ENCODE measurements at regions not wholly inside any gene's neighbourhood (a gene's known extent, or its start where the extent isn't known, plus 50 kb on each side); places are given as distances from the start of the nearest gene placed in this dataset.

GRCh38 chr10:50936335-50936734, 50.9 kb upstream of the A1CF start:
- H3K27ac ChIP-seq (ENCODE audit: low read length), result no peak overlapping the region
- no peaks in the 10 kb centered on the region for H4K20me1 ChIP-seq (ENCODE audit: insufficient read depth, low read length)
- no peaks in the 10 kb centered on the region for H3K9me3 ChIP-seq (replicated peaks; ENCODE audit: insufficient read depth, low read length)
- H3K4me1 ChIP-seq (ENCODE audit: low read length), result no peaks in the 10 kb centered on the region
- H2AFZ ChIP-seq (ENCODE audit: low read length), result no peak overlapping the region
- H3K36me3 ChIP-seq (replicated peaks; ENCODE audit: insufficient read depth, low read length), result no peaks in the 10 kb centered on the region
- H3K4me2 ChIP-seq (ENCODE audit: low read depth, low read length), result no peak overlapping the region
- TF ChIP-seq, protein P1, sequence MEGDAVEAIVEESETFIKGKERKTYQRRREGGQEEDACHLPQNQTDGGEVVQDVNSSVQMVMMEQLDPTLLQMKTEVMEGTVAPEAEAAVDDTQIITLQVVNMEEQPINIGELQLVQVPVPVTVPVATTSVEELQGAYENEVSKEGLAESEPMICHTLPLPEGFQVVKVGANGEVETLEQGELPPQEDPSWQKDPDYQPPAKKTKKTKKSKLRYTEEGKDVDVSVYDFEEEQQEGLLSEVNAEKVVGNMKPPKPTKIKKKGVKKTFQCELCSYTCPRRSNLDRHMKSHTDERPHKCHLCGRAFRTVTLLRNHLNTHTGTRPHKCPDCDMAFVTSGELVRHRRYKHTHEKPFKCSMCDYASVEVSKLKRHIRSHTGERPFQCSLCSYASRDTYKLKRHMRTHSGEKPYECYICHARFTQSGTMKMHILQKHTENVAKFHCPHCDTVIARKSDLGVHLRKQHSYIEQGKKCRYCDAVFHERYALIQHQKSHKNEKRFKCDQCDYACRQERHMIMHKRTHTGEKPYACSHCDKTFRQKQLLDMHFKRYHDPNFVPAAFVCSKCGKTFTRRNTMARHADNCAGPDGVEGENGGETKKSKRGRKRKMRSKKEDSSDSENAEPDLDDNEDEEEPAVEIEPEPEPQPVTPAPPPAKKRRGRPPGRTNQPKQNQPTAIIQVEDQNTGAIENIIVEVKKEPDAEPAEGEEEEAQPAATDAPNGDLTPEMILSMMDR (IDR thresholded peaks at IDR 0.05; ENCODE audit: low read length), result no peak
- TF ChIP-seq EZH2phosphoT487 (IDR thresholded peaks at IDR 0.05; ENCODE audit: low read length) (no peak), EZH2 (optimal IDR thresholded peaks at IDR 0.05; ENCODE audit: low read depth, low read length) (no peak)
- no peaks in the 10 kb centered on the region for H3K9me2 ChIP-seq (replicated peaks; ENCODE audit: insufficient read depth, low read length)
- H3K4me3 ChIP-seq (ENCODE audit: low read length), result no peak overlapping the region
- H3K27me3 ChIP-seq (replicated peaks; ENCODE audit: insufficient read depth, low read length), result no peaks in the 10 kb centered on the region
- H3K79me2 ChIP-seq (ENCODE audit: low read length), result no peaks in the 10 kb centered on the region
- no peaks in the 10 kb centered on the region for H3F3A ChIP-seq (ENCODE audit: insufficient read depth, low read length)
- H3K9ac ChIP-seq (ENCODE audit: low read length), result no peak overlapping the region
- DNase-seq, result no peak

GRCh38 chr10:50937230-50937907, 51.9 kb upstream of the A1CF start:
- Histone ChIP-seq H3K36me3 (replicated peaks; ENCODE audit: insufficient read depth, low read length) (no peaks in the 10 kb centered on the region), H4K20me1 (ENCODE audit: insufficient read depth, low read length) (no peaks in the 10 kb centered on the region), H3K79me2 (ENCODE audit: low read length) (no peaks in the 10 kb centered on the region), H3K27ac (ENCODE audit: low read length) (no peak overlapping the region), H3K9me3 (replicated peaks; ENCODE audit: insufficient read depth, low read length) (no peaks in the 10 kb centered on the region), H3K27me3 (replicated peaks; ENCODE audit: insufficient read depth, low read length) (no peaks in the 10 kb centered on the region), H3K9me2 (replicated peaks; ENCODE audit: insufficient read depth, low read length) (no peaks in the 10 kb centered on the region), H3F3A (ENCODE audit: insufficient read depth, low read length) (no peaks in the 10 kb centered on the region), H3K9ac (ENCODE audit: low read length) (no peak overlapping the region), H3K4me1 (ENCODE audit: low read length) (no peaks in the 10 kb centered on the region), H3K4me2 (ENCODE audit: low read depth, low read length) (no peak overlapping the region), H2AFZ (ENCODE audit: low read length) (no peak overlapping the region), H3K4me3 (ENCODE audit: low read length) (no peak overlapping the region)
- TF ChIP-seq EZH2 (optimal IDR thresholded peaks at IDR 0.05; ENCODE audit: low read depth, low read length), result no peak
- TF ChIP-seq, protein P1 (IDR thresholded peaks at IDR 0.05; ENCODE audit: low read length), result peak; percentile 45
- no peak for TF ChIP-seq EZH2phosphoT487 (IDR thresholded peaks at IDR 0.05; ENCODE audit: low read length)
- DNase-seq, result peak; percentile 21

DNA sequence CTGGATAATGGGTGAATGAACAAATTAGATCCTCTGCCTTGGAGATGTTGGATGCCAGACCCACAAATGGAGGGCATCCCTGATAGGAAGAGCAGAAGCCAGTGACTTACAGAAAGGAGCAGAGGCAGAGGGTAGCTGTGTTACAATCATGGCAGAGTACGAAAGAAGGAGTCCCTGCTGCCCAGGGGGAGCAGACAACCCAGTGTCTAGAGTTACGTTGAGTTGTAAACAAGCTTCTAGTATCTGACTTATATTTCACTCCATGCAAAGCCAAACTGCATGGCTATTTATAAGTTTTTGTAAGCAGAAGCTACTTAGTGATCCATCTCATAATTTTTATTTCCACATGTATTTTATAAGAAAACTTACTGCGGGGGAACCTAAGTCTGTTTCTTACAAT, 56.2 kb upstream of the A1CF start:
- no peaks in the 10 kb centered on the region for H3K9me3 ChIP-seq (replicated peaks; ENCODE audit: insufficient read depth, low read length)
- H3F3A ChIP-seq (ENCODE audit: insufficient read depth, low read length), result no peaks in the 10 kb centered on the region
- H3K27me3 ChIP-seq (replicated peaks; ENCODE audit: insufficient read depth, low read length), result no peaks in the 10 kb centered on the region

More for the DNA sequence above, 56.2 kb upstream of the A1CF start:
- Histone ChIP-seq H3K9me2 (replicated peaks; ENCODE audit: insufficient read depth, low read length) (no peaks in the 10 kb centered on the region), H2AFZ (ENCODE audit: low read length) (no peak overlapping the region), H3K4me3 (ENCODE audit: low read length) (no peak overlapping the region), H3K9ac (ENCODE audit: low read length) (no peak overlapping the region), H4K20me1 (ENCODE audit: insufficient read depth, low read length) (no peaks in the 10 kb centered on the region), H3K4me1 (ENCODE audit: low read length) (no peaks in the 10 kb centered on the region), H3K36me3 (replicated peaks; ENCODE audit: insufficient read depth, low read length) (no peaks in the 10 kb centered on the region), H3K79me2 (ENCODE audit: low read length) (no peaks in the 10 kb centered on the region), H3K27ac (ENCODE audit: low read length) (no peak overlapping the region), H3K4me2 (ENCODE audit: low read depth, low read length) (no peak overlapping the region)
- no peak for DNase-seq
- TF ChIP-seq EZH2phosphoT487 (IDR thresholded peaks at IDR 0.05; ENCODE audit: low read length) (no peak), EZH2 (optimal IDR thresholded peaks at IDR 0.05; ENCODE audit: low read depth, low read length) (no peak)
- TF ChIP-seq, protein P1 (IDR thresholded peaks at IDR 0.05; ENCODE audit: low read length), result no peak
